Eye (tissue), 1 donor: ENCODE measurements at regions not wholly inside any gene's neighbourhood (a gene's known extent, or its start where the extent isn't known, plus 50 kb on each side); places are given as distances from the start of the nearest gene placed in this dataset.

Experiments
- DNase-seq: peaks from one replicate; pipeline ENCODE4 v3.0.0-alpha.2; 2015

DNA sequence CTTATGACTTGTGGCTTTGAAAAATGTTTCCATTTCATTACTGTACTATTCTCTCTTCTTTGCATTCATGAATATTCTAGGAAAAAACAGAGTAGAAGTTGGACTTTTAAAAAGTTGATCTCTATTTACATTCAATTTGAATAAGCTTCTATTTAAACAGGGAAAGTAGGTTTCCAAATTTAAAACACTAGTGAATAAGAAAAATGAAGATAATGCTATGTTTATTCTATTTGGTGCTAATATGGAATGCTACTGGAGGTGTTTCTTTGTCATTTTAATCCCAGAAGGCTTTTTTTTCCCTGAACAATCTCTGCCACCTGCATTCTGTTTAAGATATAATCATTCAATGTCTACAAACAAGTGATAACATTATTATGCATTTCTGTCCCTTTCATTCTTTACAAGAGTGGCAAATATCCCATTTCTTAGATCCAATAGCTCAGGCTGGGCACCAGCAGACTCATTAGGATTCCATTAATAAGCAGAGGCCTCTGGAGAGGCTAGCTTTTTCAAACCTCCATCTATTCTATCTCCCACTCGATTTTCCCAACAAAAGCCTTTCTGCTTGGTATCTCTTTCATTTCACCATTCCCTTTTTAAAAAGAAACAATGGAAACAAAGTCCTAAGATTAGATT lies 1001.6 kb upstream of the CDH8 start:
- no peak for DNase-seq

DNA sequence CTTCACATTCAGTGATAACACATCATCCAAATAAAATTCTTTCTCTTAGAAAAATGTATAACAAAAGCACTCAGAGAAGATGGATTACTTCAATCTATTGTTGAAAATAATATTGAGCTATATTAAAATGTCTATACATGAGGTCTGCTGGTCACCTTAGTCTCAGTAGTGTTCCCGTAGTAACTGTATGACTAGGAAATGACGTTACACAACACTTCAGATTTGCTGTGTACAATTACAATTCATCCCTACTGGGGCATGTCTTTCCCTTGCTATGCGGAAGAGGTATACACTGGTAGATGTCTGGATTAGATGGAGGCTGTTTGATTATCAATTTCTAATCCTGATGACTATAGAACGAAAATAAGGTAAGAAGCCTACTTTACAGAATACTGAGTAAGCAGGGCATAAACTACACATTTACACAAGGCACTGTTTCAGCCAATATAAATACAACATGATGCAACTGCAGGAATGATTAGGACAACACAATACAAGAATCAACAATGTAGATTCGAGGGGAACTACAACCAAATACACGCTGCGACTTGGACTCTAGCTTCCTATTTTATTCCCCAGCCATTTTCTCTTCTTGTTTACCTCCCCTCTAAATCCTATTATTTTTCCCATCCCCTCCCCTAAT lies 982.5 kb upstream of the CDH8 start:
- DNase-seq: no peak

DNA sequence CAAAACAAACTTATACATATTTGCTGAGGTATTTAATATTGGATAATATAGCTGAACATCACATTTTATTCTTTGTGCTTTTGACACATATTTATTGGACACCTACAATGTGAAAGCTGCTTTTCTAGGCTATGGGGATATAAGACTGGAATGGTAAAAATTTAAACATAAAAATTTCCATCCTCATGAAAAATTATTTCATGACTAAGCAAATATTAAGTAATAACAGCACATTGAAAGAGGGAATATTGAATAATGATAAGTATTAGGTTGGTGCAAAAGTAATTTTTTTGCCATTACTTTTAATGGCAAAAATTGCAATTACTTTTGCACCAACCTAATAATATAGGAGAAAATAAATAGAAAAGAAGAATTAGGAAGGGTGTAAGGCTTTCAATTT lies 972.5 kb upstream of the CDH8 start:
- no peak for DNase-seq

DNA sequence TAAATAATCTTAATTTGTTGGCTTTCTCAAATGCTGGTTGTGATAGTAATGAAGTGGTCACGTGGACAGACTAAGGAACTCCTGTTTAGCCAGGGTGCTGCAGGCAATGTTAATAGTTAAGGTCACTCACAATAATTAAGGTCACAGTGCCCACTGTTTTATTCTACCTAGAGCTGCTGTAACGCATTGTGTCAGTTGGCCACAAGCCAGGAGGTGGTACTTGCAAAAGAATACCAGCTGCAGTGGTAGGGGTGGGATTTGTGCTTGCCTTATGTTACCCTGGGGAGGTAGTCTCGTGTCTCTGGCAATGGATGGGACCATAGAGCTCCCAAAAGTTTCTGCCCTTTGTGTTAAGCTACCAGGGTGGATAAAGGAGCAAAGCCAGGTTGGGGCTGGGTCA lies 969.1 kb upstream of the CDH8 start:
- DNase-seq: peak; percentile 13

- no peak for DNase-seq
Measured at GRCh38 chr16:62989480-62989879, 953.2 kb upstream of the CDH8 start.

GRCh38 chr16:62985722-62986121 lies 949.5 kb upstream of the CDH8 start:
- DNase-seq: no peak

GRCh38 chr16:62978451-62978850 lies 942.2 kb upstream of the CDH8 start:
- no peak for DNase-seq

DNA sequence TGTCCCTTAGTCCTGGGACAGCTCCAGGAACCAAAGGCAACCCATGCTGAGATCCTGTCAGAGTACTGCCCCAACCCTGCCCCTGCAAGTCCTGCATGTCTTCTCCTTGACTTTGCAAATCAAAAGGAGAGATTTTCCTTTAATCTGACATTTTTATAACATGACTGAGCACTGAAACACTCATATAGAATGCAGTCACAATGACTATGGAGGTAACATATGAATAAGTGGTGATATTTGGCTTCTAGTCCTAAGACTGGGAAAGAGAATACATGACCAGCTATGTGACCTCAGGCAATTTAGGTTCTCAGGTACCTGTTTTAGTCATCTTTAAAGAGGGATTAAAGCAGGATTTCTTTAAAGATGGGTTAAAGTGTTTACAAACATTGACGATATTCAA lies 941.6 kb upstream of the CDH8 start:
- no peak for DNase-seq

DNA sequence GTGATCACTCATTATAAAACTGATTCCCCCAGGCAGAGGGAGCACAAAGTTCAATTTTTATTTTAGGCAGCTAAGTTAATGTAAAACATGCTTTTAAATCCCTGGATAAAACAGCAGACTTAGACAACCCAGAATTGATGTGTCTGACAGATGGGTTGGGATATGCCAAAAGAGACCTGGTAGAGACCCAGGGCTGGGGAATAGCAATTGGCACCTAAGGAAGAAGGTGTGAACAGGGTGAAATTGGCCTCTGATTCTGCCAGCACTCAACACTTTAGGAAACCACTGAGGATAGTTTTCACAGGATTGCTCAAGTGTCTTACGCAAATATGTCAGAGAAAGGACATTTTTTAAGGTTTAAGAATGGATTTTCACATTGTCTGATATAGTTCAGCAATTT lies 938.2 kb upstream of the CDH8 start:
- no peak for DNase-seq

DNA sequence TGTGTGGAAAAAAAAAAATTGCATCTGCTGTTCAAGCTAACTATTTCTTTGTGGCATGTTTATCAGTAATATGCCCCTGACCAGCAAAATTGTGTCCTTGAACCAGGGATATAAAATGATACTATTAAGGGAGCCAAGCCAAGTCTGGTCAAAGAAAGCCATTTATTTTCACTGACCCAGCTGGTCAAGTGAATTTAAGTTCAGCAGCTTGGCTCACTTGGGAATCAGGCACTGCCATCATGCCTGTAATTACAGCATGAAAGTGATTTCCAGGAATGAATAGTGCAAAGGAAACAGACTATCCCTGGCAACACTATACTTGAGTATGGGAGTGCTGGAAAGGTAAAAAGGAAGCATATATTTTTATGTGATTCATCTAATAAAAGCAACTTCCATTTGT lies 934.6 kb upstream of the CDH8 start:
- no peak for DNase-seq

GRCh38 chr16:62969711-62970318 lies 933.6 kb upstream of the CDH8 start:
- DNase-seq: no peak

GRCh38 chr16:62967611-62968010 lies 931.4 kb upstream of the CDH8 start:
- DNase-seq: no peak

- DNase-seq: no peak
Measured at GRCh38 chr16:62967163-62967562, 930.9 kb upstream of the CDH8 start.

DNA sequence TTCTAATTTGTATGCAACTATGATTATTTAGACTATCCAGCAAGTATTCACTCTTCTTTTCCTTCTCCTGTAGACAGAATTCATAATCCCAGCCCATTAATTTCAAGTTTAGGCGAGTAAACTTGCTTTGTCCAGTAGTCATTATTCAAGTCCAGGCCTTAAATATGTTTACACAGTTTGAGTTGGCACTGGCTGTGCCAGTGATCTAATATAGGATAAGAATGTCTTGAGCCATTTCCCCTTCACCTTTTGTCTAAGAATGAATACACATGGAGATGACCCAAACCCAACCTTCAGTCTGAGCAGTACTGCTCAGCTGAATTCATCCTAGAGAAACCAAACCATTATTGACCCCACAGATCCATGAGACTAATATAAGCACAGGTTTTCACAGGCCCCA lies 930.4 kb upstream of the CDH8 start:
- DNase-seq: no peak

- no peak for DNase-seq
Measured at GRCh38 chr16:62965831-62966230, 929.6 kb upstream of the CDH8 start.

GRCh38 chr16:62963846-62964245 lies 927.6 kb upstream of the CDH8 start:
- no peak for DNase-seq

DNA sequence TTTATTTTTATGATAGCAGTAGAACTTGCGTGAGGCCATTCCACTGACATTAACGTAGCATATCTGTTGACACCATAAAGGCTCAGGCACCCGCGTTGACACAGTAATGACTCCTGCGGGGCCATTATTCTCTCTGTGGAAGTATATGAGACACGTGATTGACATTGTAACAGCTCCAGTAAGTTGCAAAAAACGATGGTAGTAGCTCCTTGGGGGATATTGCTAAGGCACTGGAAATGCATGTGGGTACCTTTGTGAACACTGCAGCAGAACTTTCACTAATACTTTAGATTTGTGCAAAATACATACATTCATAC lies 918.8 kb upstream of the CDH8 start:
- no peak for DNase-seq

DNA sequence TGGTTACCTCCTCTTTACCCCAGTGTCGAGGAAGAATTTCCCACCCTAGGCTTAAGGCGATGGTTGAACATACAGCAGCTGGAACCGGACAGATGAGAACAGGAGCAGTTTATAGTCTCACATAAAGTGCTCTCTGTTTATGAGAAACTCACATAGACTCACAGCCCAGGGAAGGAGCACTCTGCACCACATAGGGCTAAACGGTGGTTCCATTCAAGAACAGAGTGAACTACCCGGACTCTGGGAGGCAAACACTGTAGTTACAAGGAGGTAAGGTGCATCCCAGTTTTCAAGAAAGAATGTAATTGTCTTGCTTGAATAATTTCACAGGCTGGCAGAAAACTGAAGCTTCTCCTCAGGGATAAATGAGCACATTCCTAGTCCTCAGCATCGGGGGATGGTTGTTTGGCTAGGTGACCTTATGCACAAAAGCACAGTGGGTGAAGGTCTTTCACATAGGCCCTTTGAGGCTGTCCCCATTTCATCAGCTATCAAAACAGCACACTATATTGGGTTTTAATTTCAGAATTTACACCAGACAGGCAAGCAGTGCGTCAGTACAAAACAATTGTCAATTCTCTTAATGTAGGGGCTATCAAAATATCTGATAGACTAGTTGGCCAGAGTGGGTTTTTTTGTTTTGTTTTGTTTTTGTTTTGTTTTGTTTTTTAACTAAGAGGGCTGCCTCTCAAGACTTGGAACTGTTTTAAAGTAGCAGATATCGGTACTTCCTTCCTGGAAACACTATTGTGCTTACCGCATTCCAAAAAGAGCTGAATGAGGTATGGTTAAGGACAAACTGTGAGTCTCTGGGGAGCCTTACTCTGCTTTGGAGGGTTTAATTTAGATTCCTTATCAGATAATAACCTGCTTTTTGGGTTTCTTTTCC lies 918.1 kb upstream of the CDH8 start:
- DNase-seq: no peak

DNA sequence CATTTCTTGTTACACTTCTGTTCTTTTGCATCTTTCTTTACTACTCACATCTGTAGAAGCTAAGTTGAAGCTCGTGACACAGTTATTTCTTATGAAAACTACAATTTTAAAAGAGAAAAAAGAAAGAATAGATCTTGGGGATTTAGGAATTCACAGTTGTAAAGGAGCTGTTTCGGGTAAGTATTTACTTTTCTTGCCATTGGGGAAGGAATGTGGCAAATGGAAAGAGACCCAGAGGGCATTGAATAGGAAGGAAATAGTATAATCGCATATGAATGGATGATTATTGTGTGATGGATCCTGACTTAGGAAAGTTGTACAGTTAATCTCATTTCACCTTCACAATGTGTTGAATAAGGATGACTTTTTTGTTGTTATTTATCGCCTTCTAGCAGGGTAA lies 914.1 kb upstream of the CDH8 start:
- no peak for DNase-seq

- DNase-seq: peak; percentile 48
Measured at GRCh38 chr16:62940569-62940968, 904.3 kb upstream of the CDH8 start.

DNA sequence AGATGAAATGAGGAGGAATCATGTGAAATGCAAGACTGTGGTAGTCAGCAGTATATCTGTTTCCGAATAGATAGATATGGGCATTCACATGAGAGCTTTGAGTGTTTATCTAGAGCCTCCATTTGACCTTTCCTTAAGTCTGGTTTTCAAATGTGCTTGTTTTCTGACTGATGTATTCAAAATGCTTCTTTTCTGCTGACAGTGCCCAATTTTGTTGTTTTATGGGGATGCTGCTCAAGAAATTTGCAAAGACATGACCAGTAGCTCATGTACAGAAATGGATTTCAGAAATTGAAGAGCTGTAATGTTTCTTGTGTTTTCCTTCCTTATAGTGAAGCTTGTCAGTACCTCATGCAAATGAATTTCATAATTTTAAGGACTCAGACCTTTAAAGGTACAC lies 903.4 kb upstream of the CDH8 start:
- no peak for DNase-seq

GRCh38 chr16:62933929-62934328 lies 897.7 kb upstream of the CDH8 start:
- no peak for DNase-seq

GRCh38 chr16:62929593-62929992 lies 893.4 kb upstream of the CDH8 start:
- DNase-seq: no peak

DNA sequence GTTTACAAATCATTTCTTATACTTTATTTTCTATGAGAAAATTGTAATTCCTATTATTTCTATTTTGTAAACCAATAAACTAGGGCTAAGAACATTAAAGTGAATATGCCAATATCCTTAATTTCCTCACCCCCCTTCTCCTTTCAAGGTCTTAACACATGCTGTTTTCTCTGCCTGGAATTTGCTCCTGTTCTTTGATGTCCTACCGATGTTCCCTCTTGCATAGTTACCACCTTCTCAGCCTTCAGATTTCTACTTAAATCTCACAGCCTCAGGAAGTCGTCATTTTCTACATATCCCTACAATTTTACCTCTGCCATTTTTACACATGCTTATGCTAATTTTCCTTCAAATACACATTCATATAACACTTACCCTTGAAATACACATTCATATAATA lies 890.9 kb upstream of the CDH8 start:
- DNase-seq: no peak
